WTC11 (cell line): ENCODE measurements at regions not wholly inside any gene's neighbourhood (a gene's known extent, or its start where the extent isn't known, plus 50 kb on each side); places are given as distances from the start of the nearest gene placed in this dataset.

Experiments
- ETV6 ChIP-seq: sonication (generic); formaldehyde crosslinking; IDR thresholded peaks from 2 replicates; pipeline ENCODE4 v1.8.1; 2022; ENCODE audit warnings: mild to moderate bottlenecking, missing genetic modification reagents
- FOXJ3 ChIP-seq: sonication (generic); formaldehyde crosslinking; IDR thresholded peaks from 2 replicates; pipeline ENCODE4 v1.9.0; 2021; ENCODE audit warnings: missing genetic modification reagents, mild to moderate bottlenecking, borderline replicate concordance
- TP53 ChIP-seq: sonication (generic); formaldehyde crosslinking; IDR thresholded peaks from 2 replicates; pipeline ENCODE4 v1.8.1; 2023; ENCODE audit warnings: mild to moderate bottlenecking, missing genetic modification reagents
- TF ChIP-seq, protein P1 (sequence below): fragments of 200-600 bp; IDR thresholded peaks from 2 replicates; pipeline ENCODE4 v1.8.0; 2022; ENCODE audit warnings: antibody characterized with exemption
- TF ChIP-seq, protein P2 (sequence below): sonication (generic); formaldehyde crosslinking; IDR thresholded peaks from 2 replicates; pipeline ENCODE4 v1.8.1; 2023; ENCODE audit warnings: mild to moderate bottlenecking, missing genetic modification reagents, moderate library complexity
- TF ChIP-seq, protein P3 (sequence below): sonication (generic); formaldehyde crosslinking; IDR thresholded peaks from 2 replicates; pipeline ENCODE4 v1.8.1; 2023; ENCODE audit warnings: mild to moderate bottlenecking, missing genetic modification reagents

DNA sequence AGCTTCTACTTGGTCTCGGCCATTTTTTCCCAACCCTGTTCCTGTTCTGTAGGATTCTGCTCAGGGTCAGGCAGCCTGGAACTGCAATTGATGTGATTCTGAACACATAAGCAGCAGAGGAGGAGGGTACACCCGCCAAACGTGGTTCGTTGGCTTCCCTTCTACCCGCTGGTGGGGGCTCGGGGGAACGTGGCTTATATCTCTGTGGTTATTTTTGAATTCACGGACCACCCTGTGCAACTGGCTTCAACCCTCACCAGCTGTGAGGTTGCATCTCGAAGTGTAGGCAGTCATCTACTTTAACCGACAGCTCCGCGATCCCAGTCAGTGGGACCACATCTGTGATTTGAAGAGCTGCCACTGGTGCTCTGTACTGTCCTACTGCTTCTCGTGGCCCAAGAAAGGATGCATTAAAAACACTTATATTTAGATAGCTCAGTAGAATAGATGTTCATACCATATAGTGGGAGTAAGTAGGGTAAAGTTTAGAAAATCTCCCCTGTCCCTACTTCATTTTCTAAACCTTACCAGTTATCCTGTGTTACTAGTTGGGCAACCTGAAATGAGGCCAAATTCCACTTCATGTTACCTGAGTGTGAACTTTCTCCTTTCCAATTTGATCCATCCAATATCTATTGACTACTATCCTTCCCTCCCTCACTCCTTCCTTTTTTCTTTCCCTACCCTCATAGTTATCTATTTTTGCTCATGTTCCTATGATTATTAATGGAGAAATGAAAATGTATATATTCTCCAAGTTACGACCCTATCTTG, 80.4 kb upstream of the BCOR start:
- TF ChIP-seq, protein P1, sequence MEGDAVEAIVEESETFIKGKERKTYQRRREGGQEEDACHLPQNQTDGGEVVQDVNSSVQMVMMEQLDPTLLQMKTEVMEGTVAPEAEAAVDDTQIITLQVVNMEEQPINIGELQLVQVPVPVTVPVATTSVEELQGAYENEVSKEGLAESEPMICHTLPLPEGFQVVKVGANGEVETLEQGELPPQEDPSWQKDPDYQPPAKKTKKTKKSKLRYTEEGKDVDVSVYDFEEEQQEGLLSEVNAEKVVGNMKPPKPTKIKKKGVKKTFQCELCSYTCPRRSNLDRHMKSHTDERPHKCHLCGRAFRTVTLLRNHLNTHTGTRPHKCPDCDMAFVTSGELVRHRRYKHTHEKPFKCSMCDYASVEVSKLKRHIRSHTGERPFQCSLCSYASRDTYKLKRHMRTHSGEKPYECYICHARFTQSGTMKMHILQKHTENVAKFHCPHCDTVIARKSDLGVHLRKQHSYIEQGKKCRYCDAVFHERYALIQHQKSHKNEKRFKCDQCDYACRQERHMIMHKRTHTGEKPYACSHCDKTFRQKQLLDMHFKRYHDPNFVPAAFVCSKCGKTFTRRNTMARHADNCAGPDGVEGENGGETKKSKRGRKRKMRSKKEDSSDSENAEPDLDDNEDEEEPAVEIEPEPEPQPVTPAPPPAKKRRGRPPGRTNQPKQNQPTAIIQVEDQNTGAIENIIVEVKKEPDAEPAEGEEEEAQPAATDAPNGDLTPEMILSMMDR: no peak
- TF ChIP-seq TP53 (CRISPR knock-in tag) (no peak), ETV6 (CRISPR knock-in tag) (no peak), FOXJ3 (CRISPR knock-in tag) (no peak)
- TF ChIP-seq, protein P2, sequence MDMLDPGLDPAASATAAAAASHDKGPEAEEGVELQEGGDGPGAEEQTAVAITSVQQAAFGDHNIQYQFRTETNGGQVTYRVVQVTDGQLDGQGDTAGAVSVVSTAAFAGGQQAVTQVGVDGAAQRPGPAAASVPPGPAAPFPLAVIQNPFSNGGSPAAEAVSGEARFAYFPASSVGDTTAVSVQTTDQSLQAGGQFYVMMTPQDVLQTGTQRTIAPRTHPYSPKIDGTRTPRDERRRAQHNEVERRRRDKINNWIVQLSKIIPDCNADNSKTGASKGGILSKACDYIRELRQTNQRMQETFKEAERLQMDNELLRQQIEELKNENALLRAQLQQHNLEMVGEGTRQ (CRISPR knock-in tag): no peak
- TF ChIP-seq, protein P3, sequence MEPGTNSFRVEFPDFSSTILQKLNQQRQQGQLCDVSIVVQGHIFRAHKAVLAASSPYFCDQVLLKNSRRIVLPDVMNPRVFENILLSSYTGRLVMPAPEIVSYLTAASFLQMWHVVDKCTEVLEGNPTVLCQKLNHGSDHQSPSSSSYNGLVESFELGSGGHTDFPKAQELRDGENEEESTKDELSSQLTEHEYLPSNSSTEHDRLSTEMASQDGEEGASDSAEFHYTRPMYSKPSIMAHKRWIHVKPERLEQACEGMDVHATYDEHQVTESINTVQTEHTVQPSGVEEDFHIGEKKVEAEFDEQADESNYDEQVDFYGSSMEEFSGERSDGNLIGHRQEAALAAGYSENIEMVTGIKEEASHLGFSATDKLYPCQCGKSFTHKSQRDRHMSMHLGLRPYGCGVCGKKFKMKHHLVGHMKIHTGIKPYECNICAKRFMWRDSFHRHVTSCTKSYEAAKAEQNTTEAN (CRISPR knock-in tag): no peak
